ENCODE measurements at regions not wholly inside any gene's neighbourhood (a gene's known extent, or its start where the extent isn't known, plus 50 kb on each side); places are given as distances from the start of the nearest gene placed in this dataset.
"Not testable (repeated sequence)": the region's sequence is repeated elsewhere in the genome, so short reads cannot be mapped to it uniquely, and the experiment has no call there.

DNA sequence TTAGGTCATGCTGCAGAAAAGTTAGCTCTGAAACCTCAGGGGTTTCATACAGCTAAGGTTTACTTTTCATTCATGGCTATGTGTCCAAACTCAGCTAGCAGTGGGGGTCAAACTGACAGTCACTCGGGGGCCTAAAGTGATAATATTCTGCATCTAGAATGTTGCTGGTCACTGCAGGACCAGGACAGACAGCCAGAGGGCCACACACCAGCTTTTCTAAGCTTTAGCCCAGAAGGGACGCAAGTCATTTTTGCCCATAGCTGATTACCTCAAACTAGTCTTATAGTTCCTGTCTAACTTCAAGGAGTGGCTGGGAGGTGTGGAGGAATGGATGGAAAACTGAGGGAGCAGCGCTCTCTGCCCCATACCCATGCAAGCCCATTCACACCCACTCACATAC is 163.0 kb upstream of the NLRP1 start:
- DNase-seq (ENCODE audit: low read depth), result no peak

DNA sequence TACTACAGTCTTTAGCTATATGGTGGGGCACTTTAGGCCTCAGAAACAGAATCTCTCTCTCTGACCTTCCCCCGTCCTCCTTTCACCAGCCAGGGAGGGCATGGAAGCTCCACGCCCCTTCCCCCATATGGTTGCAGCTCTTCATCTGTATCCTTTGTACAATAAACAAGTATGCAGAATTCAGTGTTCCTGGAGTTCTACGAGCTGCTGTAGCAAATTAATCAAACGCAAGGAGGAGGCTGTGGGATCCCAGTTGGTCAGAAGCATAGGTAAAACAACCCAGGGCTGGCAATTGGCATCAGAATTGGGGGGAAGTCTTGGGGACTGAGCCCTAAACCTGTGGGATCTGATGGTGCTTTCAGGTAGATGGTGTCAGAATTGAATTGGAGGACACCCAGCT is 163.7 kb upstream of the NLRP1 start:
- no peak for DNase-seq (ENCODE audit: low read depth)

DNA sequence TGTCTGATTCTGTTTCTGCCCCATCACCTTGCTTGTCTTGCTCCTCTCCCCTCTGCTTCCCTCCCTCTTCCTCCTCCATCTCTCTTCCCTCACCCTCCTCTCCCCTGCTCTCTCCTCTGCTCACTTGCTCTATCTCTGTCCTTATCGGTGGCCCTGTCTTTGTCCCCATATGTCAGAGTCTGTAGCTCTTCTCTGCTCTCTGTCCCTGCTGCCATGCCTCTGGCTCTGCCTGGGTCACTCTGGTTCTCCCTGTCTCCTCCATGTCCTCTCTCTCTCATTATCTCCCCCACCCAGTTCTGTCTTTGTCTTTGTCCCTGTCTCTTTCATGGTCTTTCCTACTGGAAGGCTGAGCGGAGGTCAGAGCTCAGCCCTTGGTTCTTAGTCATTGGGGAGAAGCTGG is 169.1 kb upstream of the NLRP1 start:
- DNase-seq (ENCODE audit: low read depth), result no peak

DNA sequence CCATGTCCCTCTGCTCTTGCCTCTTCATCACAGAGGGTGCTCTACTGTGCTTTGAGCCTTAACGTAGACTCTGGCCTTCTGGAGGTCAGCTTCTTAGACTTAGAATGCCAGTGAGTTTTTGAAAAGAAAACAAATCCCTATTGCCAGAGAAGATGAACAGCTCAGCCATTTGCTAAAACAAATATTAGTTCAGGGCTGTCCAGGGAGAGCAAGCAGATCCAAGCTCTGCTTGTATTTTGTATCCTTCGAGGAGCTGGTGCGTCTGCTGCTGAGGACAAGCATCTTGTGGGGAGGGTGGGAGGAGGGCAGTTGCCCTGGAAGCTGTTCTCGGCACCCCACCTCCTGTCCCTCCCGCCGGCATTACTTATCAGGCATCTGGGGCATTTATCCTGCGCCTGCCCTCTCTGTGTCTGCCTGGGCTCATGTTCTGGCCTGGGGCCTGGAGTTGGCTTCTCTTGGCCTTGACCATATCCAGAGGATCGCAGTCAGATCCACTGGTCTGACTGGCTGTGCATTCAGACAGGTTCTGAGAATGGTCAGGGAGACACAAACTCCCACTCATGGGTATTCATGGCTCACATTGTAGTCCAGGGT is 173.1 kb upstream of the NLRP1 start:
- DNase-seq (ENCODE audit: low read depth), result no peak

DNA sequence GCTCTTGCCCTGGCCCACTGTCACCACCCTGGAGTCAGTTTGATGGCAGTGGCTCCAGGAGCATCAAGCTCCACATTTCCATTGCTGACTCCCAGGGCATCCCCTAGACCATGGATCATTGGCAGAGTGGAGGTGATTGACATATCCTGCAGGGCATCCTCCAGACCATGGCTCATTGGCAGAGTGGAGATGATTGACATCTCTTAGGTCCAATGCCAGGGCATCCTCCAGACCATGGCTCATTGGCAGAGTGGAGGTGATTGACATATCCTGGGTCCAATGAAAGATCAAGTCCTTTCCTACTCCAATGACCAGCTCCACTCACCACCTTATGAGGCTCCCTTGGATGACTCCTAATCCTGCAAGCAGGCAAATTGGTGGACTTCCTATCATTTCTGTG is 174.3 kb upstream of the NLRP1 start:
- peak; percentile 9 for DNase-seq (ENCODE audit: low read depth)

DNA sequence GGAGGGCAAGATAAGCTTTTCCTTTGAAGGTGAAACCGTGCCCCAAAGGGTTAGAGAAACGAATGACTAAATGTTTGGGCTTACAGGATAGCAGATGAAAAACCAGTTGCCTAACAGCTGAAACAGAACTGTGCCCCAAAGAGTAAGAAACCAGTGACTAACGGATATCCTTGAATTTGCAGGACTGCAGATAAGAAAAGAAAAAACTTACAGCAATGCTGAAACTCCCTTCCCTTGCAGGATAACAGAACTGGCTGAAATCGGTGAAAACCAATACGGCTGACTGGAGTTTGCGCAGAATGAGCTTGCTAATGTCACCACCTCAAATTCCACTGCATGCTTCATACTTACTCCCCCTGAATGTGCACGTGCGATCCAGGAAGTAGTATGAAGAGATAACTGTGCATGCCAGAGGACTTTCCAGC is 175.2 kb upstream of the NLRP1 start:
- no peak for DNase-seq (ENCODE audit: low read depth)

DNA sequence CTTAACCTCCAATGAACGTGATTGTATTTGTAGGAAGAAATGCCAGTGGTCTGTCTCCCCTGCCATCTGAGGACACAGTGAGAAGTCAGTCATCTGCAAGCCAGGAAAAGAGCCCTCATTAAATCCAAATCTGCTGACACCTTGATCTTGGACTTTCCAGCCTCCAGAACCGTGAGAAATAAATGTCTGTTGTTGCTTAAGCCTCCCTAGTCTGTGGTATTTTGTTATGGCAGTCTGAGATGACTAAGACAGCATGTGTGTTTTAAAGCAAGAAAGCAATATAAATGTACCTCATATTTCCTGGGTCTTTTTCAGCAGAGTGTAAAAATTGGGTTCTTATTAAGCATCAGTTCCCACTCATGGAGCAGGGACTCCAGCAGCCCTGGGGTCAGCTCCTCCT is 177.9 kb upstream of the NLRP1 start:
- no peak for DNase-seq (ENCODE audit: low read depth)

DNA sequence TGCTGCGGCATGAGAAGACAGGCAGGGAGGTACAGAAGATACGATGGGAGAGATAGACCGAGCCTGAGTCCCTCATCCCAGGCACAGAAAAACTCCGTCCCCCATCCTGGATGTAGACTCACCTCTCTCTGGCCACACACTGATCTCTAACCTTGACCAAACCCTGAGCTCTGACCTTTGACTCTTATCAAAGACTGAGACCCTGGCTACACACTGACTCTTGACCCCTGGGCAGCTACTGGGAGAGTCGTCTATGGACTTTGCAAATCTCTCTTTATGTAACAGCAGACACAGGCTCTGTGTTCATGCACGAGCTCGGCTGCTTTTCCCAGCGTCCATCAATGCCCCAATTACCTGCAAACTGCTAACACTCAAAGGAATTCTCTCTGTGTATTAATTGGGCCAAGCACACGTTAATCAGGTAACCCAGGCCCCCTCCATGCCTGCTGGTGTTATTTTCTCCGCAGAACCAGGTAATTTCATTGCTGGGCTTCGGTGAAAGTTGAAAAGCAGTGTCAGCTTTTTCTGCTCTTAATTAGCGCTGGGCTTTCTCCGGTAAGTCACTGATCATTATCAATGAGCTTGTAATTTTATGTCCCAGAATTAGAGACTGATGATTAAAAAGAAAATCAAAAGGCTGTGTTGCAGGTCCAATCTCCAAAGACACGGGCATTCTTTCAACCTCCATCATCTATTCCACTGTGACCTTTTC is 179.4 kb upstream of the NLRP1 start:
- no peak for DNase-seq (ENCODE audit: low read depth)

DNA sequence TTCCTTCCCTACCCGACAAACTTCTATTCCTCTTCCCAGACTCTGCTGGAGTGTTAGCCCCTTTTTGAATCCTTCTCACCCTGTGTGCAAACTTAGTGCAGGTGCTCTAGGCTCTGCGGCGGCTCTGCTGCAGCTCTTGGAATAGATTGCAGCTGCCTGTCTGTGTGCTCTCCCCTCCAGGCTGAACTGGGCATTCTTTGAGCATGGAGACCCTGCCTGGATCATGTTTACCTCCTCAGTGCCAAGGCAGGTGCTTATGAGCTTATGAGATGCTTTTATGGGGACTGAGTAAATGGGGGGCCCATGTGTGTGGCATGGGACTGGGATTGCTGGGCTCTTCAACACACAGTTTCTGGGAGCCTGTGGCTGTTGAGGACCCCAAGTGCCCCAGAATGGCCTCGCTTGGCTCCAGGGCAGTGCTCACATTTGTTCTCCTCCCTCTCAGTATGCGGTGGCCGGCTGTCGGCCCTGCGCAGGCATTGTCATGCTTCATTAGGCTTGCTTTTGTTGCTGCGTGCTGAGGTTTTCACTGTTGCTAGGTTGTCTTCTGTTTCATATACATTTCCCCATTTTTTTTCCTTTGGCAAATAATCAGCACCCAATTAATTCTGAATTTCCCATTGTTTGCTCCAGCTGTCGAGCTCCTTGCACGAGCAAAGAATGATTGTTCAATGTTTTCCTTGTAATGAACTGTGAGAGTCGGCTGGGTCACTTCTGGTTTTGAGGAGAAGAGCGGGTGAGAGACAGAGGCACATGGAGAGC is 185.5 kb upstream of the NLRP1 start:
- DNase-seq (ENCODE audit: low read depth), result no peak

DNA sequence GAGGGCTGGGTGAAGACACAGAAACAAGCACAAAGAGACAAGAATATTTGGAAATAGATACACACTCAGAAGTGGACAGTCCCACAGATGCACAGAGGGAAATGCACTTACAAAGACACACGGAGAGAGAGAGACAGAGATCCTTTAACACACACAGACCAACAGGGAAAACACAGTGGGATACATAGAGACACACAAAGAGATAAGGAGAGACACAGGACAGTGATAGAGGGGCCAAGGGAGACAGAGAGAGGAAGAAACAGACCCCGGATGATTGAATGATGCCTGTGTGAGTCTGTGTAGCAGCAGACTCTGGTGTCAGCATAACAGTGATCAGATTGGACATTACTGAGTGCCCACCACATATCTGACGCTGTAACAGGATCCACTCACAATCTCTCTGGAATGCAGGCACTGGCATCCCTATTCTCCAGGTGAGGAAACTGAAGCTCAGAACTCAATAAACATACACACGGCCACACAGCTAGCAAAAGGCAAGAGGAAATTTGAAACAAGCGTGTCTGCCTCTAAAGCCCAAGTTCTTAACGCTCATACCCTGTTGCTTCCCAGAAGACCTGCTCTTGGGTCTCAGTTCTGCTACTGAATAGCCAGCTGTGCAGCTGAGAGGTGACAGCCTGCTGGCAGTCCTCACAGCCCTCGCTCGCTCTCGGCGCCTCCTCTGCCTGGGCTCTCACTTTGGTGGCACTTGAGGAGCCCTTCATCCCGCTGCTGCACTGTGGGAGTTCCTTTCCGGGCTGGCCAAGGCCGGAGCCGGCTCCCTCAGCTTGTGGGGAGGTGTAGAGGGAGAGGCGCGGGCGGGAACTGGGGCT is 186.3 kb upstream of the NLRP1 start:
- no peak for DNase-seq (ENCODE audit: low read depth)

DNA sequence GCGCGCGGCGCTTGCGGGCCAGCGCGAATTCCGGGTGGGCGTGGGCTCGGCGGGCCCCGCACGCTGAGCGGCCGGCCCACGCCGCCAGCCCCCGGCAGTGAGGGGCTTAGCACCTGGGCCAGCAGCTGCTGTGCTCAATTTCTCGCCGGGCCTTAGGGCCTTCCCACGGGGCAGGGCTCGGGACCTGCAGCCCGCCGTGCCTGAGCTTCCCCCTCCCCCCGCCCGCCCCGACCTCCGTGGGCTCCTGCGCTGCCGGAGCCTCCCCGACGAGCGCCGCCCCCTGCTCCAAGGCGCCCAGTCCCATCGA is 186.9 kb upstream of the NLRP1 start:
- DNase-seq (ENCODE audit: low read depth), result not testable (repeated sequence)

DNA sequence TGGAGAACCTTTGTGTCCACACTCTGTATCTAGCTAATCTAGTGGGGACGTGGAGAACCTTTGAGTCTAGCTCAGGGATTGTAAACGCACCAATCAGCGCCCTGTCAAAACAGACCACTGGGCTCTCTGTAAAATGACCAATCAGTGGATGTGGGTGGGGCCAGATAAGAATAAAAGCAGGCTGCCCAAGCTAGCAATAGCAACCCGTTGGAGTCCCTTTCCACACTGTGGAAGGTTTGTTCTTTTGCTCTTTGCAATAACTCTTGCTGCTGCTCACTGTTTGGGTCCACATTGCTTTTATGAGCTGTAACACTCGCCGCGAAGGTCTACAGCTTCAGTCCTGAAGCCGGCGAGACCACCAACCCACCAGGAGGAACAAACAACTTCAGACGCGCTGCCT is 187.7 kb upstream of the NLRP1 start:
- not testable (repeated sequence) for DNase-seq (ENCODE audit: low read depth)

DNA sequence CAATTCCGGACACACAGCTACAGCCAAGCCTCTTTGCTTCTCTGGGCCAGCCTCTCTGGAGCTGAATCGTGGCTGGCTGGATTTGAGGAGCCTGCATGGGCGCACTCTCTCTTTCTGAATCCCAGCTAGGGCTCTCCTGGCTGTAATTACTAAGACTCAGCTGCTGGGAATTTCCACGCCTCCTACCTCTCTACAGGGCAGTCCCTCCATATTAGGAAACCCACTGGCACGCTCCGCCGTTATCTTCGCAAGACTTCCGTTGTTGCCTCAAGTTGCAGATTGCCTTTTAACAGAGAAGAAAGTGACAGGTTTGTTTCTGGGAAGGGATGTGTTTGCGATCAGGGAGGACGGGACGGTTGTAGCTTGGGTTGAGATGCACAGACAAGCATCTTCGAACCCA is 188.4 kb upstream of the NLRP1 start:
- no peak for DNase-seq (ENCODE audit: low read depth)

DNA sequence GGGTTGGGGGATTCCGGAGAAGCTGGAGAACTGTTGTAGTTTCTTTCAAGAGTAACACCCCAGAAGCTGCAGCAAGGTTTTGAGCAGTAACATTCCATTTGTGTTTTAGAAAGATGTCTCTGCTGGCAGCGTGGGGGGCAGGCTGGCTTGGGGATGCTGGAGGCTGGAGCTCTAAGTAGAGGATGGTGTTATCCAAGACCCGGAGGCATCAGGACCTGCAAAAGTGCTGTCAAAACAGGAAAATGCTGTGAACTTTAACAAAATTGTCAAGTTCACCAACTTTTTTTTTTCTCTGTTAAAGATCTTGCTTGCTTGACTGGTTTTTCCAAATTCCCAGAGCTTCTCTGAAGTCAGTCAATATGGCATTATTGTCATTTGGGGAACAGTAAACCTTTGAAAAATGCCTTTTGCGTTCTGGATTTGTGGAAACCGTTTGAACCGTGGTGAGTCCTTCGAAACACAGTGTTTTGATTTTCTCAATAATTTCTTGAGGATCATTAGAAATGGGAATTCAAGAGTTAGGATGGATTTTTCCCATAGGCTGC is 189.6 kb upstream of the NLRP1 start:
- DNase-seq (ENCODE audit: low read depth), result no peak

DNA sequence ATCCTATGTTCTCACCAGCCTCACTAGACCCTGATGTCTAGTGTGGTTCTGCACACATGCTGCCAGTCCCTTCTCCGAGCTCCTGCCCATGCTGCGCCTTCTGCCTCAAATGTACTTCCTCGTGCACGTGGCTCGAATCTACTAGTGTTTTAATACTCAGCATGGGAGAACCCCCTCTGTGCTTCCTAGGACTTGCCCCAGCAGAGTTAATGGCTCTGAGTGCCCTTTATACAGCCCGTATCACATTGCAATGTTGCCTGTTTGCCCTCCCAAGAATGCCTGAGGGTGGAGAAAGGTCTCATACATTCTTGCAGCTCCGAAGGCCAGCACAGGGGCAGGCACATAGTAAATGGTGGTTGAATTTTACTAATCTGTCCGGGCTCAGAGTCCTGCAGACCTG is 190.8 kb upstream of the NLRP1 start:
- DNase-seq (ENCODE audit: low read depth), result no peak

DNA sequence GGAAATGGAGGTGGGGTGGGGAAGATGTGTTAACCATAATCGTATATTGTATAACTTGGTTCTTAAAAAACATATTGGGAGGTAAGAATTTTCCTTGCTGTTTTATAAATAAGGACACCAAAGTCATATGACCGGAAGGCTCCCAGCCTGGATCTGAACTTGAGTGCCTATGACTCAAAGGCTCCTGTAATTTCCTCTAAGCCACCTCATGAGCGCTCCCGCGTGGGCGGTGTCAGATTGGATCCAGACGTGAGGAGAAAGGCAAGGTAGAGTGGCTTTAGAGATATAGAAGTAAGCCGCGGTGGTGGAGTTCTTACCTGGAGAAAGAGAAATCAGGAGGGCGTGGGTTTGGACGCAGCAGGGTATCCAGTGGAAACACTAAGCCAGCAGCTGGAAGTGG is 196.2 kb upstream of the NLRP1 start:
- peak; percentile 67 for DNase-seq (ENCODE audit: low read depth)

DNA sequence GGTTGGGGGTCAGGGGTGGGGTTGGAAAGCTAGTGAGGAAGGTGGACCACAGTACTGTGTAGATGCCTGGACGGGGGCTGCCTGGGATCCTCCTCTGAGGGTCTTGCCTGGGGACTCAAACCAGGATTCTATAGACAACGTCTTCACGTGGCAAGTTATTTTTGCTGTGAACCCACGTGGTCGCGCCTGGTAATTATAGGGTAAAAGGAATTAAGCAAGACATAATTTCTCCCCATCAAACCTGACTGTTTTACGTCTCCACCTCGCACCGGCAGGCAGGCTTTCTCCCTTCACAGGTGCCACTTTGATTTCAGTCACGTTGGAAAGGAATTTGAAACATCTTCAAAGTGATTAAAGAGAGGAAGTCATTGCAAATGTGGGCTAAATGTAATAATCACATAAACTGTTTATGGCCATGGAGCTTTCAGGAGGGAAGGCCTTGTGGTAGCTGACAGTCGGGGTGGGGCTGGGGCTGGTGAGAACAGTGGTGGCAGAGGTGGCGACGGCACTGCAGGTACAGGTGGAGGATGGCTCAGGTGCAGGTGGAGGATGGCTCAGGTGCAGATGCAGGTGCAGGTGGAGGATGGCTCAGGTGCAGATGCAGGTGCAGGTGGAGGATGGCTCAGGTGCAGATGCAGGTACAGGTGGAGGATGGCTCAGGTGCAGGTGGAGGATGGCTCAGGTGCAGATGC is 197.1 kb upstream of the NLRP1 start:
- no peak for DNase-seq (ENCODE audit: low read depth)

DNA sequence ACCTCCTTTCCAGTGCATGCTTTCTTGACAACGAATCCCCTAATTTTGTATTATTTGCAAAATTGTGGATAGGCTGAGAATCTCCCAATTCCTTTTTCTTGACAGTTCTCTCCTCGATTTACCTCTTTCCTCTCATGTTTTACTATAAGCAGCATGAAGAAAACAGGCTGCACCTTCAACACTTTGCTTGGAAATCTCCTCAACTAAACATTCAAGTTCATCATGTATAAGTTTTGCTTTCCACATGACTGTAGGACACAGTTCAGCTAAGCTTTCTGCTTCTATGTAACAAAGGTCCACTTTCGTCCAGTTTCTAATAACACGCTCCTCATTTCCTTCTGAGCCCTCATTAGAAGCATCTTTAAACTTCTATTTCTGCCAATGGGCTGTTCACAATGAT is 199.0 kb upstream of the NLRP1 start:
- no peak for DNase-seq (ENCODE audit: low read depth)

DNA sequence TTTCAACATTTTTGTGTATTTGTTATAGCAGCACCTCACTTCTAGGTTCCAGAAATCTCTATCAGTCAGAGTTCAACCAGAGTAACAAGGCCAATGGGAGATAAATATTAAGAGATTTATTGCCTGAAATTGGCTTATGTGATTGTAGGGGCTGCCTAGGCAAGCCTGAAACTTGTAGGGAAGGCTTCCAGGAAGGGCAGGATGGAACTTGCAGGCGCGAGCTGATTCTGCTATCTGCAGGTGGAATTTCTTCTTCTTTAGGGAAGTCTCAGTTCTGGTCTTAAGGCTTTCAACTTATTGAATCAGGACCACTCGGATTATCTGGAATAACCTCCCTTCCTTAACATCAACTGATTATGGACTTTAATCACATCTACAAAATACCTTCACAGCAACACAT is 199.5 kb upstream of the NLRP1 start:
- no peak for DNase-seq (ENCODE audit: low read depth)

DNA sequence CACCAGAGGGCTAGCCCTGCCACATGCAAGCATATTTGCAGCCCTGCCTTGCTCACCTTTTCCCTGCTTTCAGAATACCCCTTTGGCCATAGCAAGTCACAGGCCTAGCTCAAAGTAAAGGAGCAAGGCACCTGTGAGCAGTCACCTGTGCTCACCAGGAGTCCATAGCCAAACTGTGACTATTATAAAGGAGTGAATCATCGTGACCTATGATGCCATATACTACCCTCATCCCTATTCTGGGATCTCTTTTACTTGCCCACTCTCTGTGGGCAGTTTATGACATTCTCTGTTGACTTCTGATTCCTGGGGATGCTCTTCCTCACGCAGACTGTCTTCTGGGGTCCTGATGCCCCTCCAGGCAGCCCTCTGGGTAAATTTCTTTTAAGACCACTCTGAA is 200.5 kb upstream of the NLRP1 start:
- peak; percentile 15 for DNase-seq (ENCODE audit: low read depth)

DNA sequence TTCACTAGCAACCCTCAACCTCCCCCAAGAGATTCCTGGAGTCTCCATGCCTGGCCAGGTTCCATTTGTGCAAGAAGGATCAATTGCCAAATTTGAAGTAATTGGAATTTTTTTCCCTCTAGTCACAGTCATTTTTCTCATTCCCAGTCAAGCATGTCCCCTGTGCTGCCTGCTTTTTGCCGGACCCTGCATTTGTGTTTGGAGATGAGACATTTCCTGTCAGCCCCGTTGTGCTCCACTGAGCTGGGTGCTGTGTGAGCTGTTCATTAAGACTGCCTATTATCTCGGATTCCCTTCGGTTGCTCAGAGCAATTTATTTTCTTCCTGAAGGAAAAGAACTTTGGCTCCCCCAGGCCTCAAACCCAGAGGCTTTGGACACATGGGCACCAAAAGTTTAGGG is 201.0 kb upstream of the NLRP1 start:
- DNase-seq (ENCODE audit: low read depth), result peak; percentile 83
